Fibroblast of lung (primary cell): ENCODE measurements at regions not wholly inside any gene's neighbourhood (a gene's known extent, or its start where the extent isn't known, plus 50 kb on each side); places are given as distances from the start of the nearest gene placed in this dataset.

ENCODE experiments used
- DNase-seq, 2 donors: peaks; one replicate each; pipeline versions ENCODE4 v3.0.0 to v3.0.0-alpha.2; 2010; ENCODE audit warnings: low read depth in 2 of 2
- H2AFZ ChIP-seq: 2 replicates; pipeline ENCODE4 v1.5.1; 2012; ENCODE audit warnings: low read length, control low read depth, inconsistent platforms
- H3K27ac ChIP-seq: 2 replicates; pipeline ENCODE4 v1.5.1; 2011; ENCODE audit warnings: low read length, control low read depth; ENCODE audit not compliant: insufficient read depth
- H3K27me3 ChIP-seq: 2 replicates; pipeline ENCODE4 v1.5.1; 2011; ENCODE audit warnings: mild to moderate bottlenecking, low read length; ENCODE audit not compliant: control insufficient read depth, insufficient read depth
- H3K36me3 ChIP-seq: 2 replicates; pipeline ENCODE4 v1.5.1; 2011; ENCODE audit warnings: low read length; ENCODE audit not compliant: control insufficient read depth, insufficient read depth
- H3K4me1 ChIP-seq: 2 replicates; pipeline ENCODE4 v1.5.1; 2011; ENCODE audit warnings: low read length; ENCODE audit not compliant: control insufficient read depth, insufficient read depth; ENCODE audit errors: extremely low read depth
- H3K4me2 ChIP-seq: 2 replicates; pipeline ENCODE4 v1.5.1; 2011; ENCODE audit warnings: low read length, control low read depth; ENCODE audit not compliant: insufficient read depth; ENCODE audit errors: extremely low read depth
- H3K4me3 ChIP-seq, 4 experiments: fragments of 200-600 bp in 1 of 4; sonication (generic) in 1 of 4; replicated peaks in 1 of 4; 2 replicates each; pipeline ENCODE4 v1.5.1; 2011 to 2016; ENCODE audit warnings: low read length in 4 of 4, low read depth in 3 of 4, mild to moderate bottlenecking in 3 of 4, control low read depth in 2 of 4, inconsistent platforms in 1 of 4, mixed read lengths in 1 of 4; ENCODE audit not compliant: insufficient read depth in 1 of 4; ENCODE audit errors: control extremely low read depth in 1 of 4
- H3K79me2 ChIP-seq: 2 replicates; pipeline ENCODE4 v1.5.1; 2012; ENCODE audit warnings: mild to moderate bottlenecking, low read length, inconsistent platforms; ENCODE audit not compliant: control insufficient read depth, insufficient read depth
- H3K9ac ChIP-seq: 2 replicates; pipeline ENCODE4 v1.5.1; 2011; ENCODE audit warnings: mild to moderate bottlenecking, low read length, control low read depth; ENCODE audit not compliant: insufficient read depth
- H3K9me3 ChIP-seq: 2 replicates; pipeline ENCODE4 v1.5.1; 2012; ENCODE audit warnings: low read depth, low read length; ENCODE audit not compliant: control insufficient read depth, insufficient read depth
- H4K20me1 ChIP-seq: 2 replicates; pipeline ENCODE4 v1.5.1; 2011; ENCODE audit warnings: low read length; ENCODE audit not compliant: control insufficient read depth, insufficient read depth; ENCODE audit errors: extremely low read depth
- EZH2 ChIP-seq: IDR thresholded peaks from 2 replicates; pipeline ENCODE4 v1.5.1; 2012; ENCODE audit warnings: low read length, control low read depth, mild to moderate bottlenecking; ENCODE audit errors: missing control alignments
- TF ChIP-seq, protein P1 (sequence below), 2 donors: IDR thresholded peaks in 1 of 2; conservative IDR thresholded peaks in 1 of 2; 1 replicate in 1 of 2; 2 replicates in 1 of 2; pipeline ENCODE4 v1.5.1; 2011 to 2012; ENCODE audit warnings: low read length in 2 of 2, control low read depth in 1 of 2, inconsistent platforms in 1 of 2, low read depth in 1 of 2, mild to moderate bottlenecking in 1 of 2

DNA sequence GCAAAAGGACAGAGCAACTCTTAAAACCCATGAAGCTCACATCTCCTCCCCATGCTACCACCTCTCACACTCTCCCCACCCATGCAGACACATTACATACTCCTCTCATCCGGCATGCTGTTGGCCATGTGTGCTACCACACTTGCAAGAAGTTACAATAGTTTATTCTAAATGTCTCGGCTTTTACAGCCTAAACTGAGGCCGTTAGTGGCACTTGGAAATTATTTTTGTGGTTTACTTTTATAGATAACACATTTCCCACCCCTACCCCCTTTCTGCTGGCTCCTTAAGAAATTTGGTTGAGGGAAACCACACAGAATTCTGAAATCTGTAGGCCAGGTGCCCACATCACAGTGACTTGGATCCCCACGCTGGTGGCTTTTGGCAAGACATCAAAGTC, 141.1 kb upstream of the HHIP start:
- TF ChIP-seq, protein P1, sequence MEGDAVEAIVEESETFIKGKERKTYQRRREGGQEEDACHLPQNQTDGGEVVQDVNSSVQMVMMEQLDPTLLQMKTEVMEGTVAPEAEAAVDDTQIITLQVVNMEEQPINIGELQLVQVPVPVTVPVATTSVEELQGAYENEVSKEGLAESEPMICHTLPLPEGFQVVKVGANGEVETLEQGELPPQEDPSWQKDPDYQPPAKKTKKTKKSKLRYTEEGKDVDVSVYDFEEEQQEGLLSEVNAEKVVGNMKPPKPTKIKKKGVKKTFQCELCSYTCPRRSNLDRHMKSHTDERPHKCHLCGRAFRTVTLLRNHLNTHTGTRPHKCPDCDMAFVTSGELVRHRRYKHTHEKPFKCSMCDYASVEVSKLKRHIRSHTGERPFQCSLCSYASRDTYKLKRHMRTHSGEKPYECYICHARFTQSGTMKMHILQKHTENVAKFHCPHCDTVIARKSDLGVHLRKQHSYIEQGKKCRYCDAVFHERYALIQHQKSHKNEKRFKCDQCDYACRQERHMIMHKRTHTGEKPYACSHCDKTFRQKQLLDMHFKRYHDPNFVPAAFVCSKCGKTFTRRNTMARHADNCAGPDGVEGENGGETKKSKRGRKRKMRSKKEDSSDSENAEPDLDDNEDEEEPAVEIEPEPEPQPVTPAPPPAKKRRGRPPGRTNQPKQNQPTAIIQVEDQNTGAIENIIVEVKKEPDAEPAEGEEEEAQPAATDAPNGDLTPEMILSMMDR (conservative IDR thresholded peaks at IDR 0.05 in 1 of 2, IDR thresholded peaks at IDR 0.05 in 1 of 2; ENCODE audit: low read depth in 1 of 2, low read length in 2 of 2), result no peak
- no peak for TF ChIP-seq EZH2

DNA sequence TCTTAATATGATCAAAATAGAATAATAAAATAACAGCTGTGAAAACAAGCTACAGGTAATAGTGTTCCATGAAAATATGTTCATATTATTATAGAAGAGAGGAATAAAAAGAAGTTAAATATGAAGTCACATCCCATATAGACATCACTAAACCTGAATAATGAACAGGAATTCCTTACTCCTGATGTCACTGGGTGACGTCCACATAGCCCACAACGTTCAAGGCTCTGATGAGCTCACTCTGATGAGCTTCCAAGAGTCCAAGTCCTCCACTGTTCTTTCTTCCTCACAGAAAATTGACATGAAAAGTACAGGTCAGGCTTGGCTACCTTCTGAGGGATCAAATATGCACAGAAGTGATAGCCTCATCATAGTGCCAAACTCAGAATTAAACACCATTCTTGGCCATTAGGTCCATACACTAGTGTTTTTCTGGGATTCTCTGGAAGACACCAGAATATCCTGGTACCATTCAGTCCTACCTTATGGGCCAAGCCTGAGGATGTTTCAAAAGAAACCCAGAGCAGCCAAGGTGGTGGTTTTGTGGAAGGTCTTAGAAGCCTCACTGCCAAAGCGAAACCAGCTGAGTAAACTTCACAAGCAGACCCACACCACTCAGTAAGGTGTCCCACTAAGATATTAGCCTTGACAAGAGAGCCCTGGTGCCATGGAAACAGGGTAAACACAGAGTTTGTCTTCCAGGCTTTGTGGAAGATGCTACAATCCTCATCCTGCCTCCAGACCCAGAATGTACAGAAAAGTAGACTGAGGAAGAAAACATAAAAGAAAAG, 138.4 kb upstream of the HHIP start:
- no peaks in the 10 kb centered on the region for H3K79me2 ChIP-seq
- H3K4me2 ChIP-seq, result no peak overlapping the region
- no peak overlapping the region for H3K27ac ChIP-seq
- DNase-seq, result peak; percentile 23 to 45
- no peak overlapping the region for H3K4me3 ChIP-seq
- no peak overlapping the region for H3K9ac ChIP-seq
- H2AFZ ChIP-seq, result no peak overlapping the region
- H3K4me1 ChIP-seq, result no peaks in the 10 kb centered on the region
- H4K20me1 ChIP-seq, result no peaks in the 10 kb centered on the region
- H3K27me3 ChIP-seq, result no peaks in the 10 kb centered on the region
- TF ChIP-seq EZH2, result no peak
- TF ChIP-seq, protein P1 (conservative IDR thresholded peaks at IDR 0.05 in 1 of 2, IDR thresholded peaks at IDR 0.05 in 1 of 2; ENCODE audit: low read depth in 1 of 2, low read length in 2 of 2), result no peak
- H3K36me3 ChIP-seq, result no peaks in the 10 kb centered on the region
- no peaks in the 10 kb centered on the region for H3K9me3 ChIP-seq

More for the DNA sequence above, 141.1 kb upstream of the HHIP start:
- Histone ChIP-seq H3K9ac (no peak overlapping the region), H3K4me3 (no peak overlapping the region), H3K79me2 (no peaks in the 10 kb centered on the region), H4K20me1 (no peaks in the 10 kb centered on the region), H3K4me2 (no peak overlapping the region), H3K9me3 (no peaks in the 10 kb centered on the region), H3K27me3 (no peaks in the 10 kb centered on the region), H2AFZ (no peak overlapping the region), H3K36me3 (no peaks in the 10 kb centered on the region), H3K27ac (no peak overlapping the region), H3K4me1 (no peaks in the 10 kb centered on the region)
- peak in 1 of 2 donors; percentile 31 for DNase-seq

DNA sequence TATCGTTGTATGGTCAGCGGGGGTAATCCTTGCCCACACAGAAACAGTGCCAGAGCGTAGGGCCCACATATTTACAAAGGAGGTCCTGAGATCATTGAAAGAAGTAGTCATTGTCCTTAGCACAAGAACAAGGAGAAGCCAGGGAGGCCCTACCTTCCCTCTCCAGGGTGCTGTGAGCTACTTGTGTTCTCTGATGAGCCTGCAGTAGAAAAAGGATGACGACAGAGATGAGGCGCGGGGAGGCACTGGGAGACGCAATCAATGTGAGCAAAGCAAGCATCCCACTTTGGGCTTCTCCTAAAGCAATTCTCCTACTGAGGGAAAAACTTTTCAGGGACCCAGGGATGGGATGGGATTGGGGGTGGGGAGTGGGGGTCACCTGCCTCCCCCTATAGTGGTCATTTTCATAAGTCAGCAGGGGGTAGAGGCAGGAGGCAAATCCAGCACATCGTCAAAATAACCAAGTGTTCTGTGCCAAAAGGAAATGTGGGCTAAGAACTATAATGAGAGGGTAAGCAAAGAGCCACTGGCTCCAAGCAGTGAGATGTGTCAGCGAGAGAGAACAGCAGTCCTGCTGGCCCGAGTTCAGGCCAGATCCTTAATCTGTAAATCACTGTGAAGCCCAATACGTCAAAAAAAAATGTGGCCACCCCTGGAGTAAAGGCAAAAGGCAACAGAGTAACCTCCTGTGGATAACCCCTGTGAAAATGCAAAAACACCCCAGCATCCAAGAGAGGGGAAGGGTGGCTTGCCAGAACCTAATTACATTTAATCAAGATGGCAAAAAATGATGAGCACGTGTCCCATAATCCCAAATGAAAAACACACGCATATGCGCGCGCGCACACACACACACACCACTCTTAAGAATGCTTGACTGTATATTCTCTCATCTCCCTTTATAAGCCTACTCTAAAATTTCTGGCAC, 136.6 kb upstream of the HHIP start:
- DNase-seq, result peak in 1 of 2 donors; percentile 17
- TF ChIP-seq, protein P1 (conservative IDR thresholded peaks at IDR 0.05 in 1 of 2, IDR thresholded peaks at IDR 0.05 in 1 of 2; ENCODE audit: low read depth in 1 of 2, low read length in 2 of 2), result no peak
- no peak for TF ChIP-seq EZH2

More for the DNA sequence above, 136.6 kb upstream of the HHIP start:
- no peaks in the 10 kb centered on the region for H3K79me2 ChIP-seq
- H3K36me3 ChIP-seq, result no peaks in the 10 kb centered on the region
- H3K9me3 ChIP-seq, result no peaks in the 10 kb centered on the region
- no peak overlapping the region for H3K27ac ChIP-seq
- H3K9ac ChIP-seq, result no peak overlapping the region
- H3K27me3 ChIP-seq, result no peaks in the 10 kb centered on the region
- H3K4me1 ChIP-seq, result no peaks in the 10 kb centered on the region
- H3K4me2 ChIP-seq, result no peak overlapping the region
- no peak overlapping the region for H2AFZ ChIP-seq
- H4K20me1 ChIP-seq, result no peaks in the 10 kb centered on the region
- H3K4me3 ChIP-seq, result no peak overlapping the region
